Mammary epithelial cell (primary cell): ENCODE measurements at regions not wholly inside any gene's neighbourhood (a gene's known extent, or its start where the extent isn't known, plus 50 kb on each side); places are given as distances from the start of the nearest gene placed in this dataset.

Experiments
- EZH2 ChIP-seq: IDR thresholded peaks from 2 replicates; pipeline ENCODE4 v1.6.1; 2012; ENCODE audit warnings: low read length, inconsistent platforms, borderline replicate concordance
- TF ChIP-seq, protein P1 (sequence below), 2 donors: IDR thresholded peaks in 1 of 2; conservative IDR thresholded peaks in 1 of 2; 2 replicates each; pipeline ENCODE4 v1.5.1; 2011 to 2012; ENCODE audit warnings: inconsistent platforms in 2 of 2, low read length in 2 of 2, mild to moderate bottlenecking in 2 of 2, control low read depth in 1 of 2, low read depth in 1 of 2; ENCODE audit not compliant: insufficient read depth in 1 of 2; ENCODE audit errors: extremely low read depth in 1 of 2

DNA sequence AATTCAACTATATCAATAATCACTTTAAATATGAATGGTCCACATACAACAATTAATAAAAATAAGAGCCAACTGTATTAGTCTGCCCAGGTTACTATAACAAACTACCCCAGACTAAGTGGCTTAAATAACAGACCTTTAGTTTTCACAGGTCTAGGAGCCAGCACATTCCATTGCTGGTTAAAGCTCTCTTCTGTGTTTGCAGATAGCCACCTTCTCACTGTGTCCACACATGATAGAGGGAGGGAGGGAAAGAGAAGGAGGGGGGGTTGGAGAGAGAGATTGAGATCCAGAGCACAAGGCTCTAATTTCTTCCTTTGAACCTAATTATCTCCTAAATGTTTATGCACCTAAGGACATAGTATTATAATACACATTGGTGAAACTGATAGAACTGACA, 267.8 kb upstream of the NXPH2 start:
- TF ChIP-seq, protein P1, sequence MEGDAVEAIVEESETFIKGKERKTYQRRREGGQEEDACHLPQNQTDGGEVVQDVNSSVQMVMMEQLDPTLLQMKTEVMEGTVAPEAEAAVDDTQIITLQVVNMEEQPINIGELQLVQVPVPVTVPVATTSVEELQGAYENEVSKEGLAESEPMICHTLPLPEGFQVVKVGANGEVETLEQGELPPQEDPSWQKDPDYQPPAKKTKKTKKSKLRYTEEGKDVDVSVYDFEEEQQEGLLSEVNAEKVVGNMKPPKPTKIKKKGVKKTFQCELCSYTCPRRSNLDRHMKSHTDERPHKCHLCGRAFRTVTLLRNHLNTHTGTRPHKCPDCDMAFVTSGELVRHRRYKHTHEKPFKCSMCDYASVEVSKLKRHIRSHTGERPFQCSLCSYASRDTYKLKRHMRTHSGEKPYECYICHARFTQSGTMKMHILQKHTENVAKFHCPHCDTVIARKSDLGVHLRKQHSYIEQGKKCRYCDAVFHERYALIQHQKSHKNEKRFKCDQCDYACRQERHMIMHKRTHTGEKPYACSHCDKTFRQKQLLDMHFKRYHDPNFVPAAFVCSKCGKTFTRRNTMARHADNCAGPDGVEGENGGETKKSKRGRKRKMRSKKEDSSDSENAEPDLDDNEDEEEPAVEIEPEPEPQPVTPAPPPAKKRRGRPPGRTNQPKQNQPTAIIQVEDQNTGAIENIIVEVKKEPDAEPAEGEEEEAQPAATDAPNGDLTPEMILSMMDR (conservative IDR thresholded peaks at IDR 0.05 in 1 of 2, IDR thresholded peaks at IDR 0.05 in 1 of 2; ENCODE audit: extremely low read depth in 1 of 2, insufficient read depth in 1 of 2, low read depth in 1 of 2, low read length in 2 of 2): no peak
- no peak for TF ChIP-seq EZH2
